Lung (tissue), 11 donors: ENCODE measurements at regions not wholly inside any gene's neighbourhood (a gene's known extent, or its start where the extent isn't known, plus 50 kb on each side); places are given as distances from the start of the nearest gene placed in this dataset.

ENCODE experiments used
- ATAC-seq: fragments of 200-7000 bp; cut with Tn5 transposase; one replicate; pipeline ENCODE4 v1.9.1; 2020; ENCODE audit warnings: moderate number of reproducible peaks; ENCODE audit not compliant: insufficient read depth, low FRiP score
- DNase-seq, 3 donors: peaks; one replicate each; pipeline ENCODE4 v3.0.0-alpha.2; 2013 to 2017
- H3K27ac ChIP-seq, 2 donors: one replicate each; pipeline ENCODE4 v1.5.1; 2013; ENCODE audit warnings: mild to moderate bottlenecking in 2 of 2, moderate library complexity in 2 of 2, control low read depth in 1 of 2, inconsistent platforms in 1 of 2, low read depth in 1 of 2, low read length in 1 of 2
- H3K27me3 ChIP-seq, 3 donors: one replicate each; pipeline ENCODE4 v1.5.1; 2013; ENCODE audit warnings: low read length in 2 of 3; ENCODE audit not compliant: control insufficient read depth in 3 of 3, insufficient read depth in 3 of 3
- H3K36me3 ChIP-seq, 4 donors: one replicate each; pipeline ENCODE4 v1.5.1; 2013; ENCODE audit warnings: low read length in 4 of 4, mild to moderate bottlenecking in 1 of 4, moderate library complexity in 1 of 4; ENCODE audit not compliant: control insufficient read depth in 4 of 4, insufficient read depth in 4 of 4
- H3K4me1 ChIP-seq, 5 donors: one replicate each; pipeline ENCODE4 v1.5.1; 2013; ENCODE audit warnings: low read length in 5 of 5, mild to moderate bottlenecking in 2 of 5, moderate library complexity in 1 of 5; ENCODE audit not compliant: control insufficient read depth in 5 of 5, insufficient read depth in 5 of 5
- H3K4me3 ChIP-seq: one replicate; pipeline ENCODE4 v1.5.1; 2013; ENCODE audit warnings: mild to moderate bottlenecking, control low read depth, moderate library complexity
- H3K9ac ChIP-seq, 2 donors: one replicate each; pipeline ENCODE4 v1.5.1; 2013; ENCODE audit warnings: low read length in 2 of 2, control low read depth in 1 of 2; ENCODE audit not compliant: insufficient read depth in 1 of 2
- H3K9me3 ChIP-seq, 4 donors: one replicate each; pipeline ENCODE4 v1.5.1; 2013; ENCODE audit warnings: low read length in 3 of 4, mild to moderate bottlenecking in 1 of 4, moderate library complexity in 1 of 4; ENCODE audit not compliant: control insufficient read depth in 4 of 4, insufficient read depth in 3 of 4
- WGBS, 2 donors: extraction: QIAGEN DNeasy Blood & Tissue Kit; methylation state at CpG; one replicate each; pipeline ENCODE4 v1.1.7; 2013; 5-methylcytosine and 5-hydroxymethylcytosine counted together
- TF ChIP-seq, protein P1 (sequence below): IDR thresholded peaks from 2 replicates; pipeline ENCODE4 v1.5.1; 2012; ENCODE audit warnings: mild to moderate bottlenecking; ENCODE audit errors: control extremely low read depth, extremely low read depth
- donor health status: control.
- donor health status: control.
- donor health status: Bipolar disorder and iron deficiency.
- donor health status: healthy.
- donor health status: DM: yes; HTN: yes; CAD: no.

DNA sequence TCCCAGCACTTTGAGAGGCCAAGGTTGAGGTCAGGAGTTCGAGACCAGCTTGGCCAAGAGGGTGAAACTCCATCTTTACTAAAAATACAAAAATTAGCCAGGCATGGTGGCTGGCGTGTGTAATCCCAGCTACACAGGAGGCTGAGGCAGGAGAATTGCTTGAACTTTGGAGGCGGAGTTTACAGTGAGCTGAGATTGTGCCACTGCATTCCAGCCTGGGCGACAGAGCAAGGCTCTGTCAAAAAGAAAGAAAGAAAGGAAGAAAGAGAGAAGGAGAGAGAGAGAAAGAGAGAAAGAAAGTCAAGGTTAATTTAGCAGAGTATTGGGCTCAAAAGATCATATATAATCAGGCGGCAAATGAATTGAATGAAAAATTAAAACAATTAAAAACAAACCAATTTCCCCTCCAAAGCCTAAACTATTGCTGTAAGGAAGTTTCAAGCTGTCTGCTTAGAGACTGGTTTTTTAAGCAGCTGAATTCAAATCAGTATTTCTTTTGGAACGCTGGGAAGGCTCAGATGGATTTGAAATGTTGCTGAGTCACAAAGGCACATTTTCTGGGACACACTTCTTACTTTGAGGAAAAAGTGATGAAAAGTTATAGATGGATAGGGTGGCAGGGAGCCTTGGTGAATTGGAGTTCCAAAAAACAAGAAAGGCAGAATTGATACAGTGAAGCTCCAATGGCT lies 81.3 kb upstream of the BHLHE40 start:
- Histone ChIP-seq H3K4me1 (peaks cover 0 to 15% (median 0%) of the 10 kb centered on the region in 5 donors), H3K36me3 (no peaks in the 10 kb centered on the region), H3K27ac (no peak overlapping the region), H3K9me3 (no peaks in the 10 kb centered on the region), H3K9ac (no peak overlapping the region), H3K27me3 (no peaks in the 10 kb centered on the region), H3K4me3 (no peak overlapping the region)
- WGBS, 2 donors = 80 to 88% methylated on average over 6 of the region's 6 CpGs
- DNase-seq (peak in 1 of 3 donors; percentile 37), ATAC-seq (no peak)
- TF ChIP-seq, protein P1, sequence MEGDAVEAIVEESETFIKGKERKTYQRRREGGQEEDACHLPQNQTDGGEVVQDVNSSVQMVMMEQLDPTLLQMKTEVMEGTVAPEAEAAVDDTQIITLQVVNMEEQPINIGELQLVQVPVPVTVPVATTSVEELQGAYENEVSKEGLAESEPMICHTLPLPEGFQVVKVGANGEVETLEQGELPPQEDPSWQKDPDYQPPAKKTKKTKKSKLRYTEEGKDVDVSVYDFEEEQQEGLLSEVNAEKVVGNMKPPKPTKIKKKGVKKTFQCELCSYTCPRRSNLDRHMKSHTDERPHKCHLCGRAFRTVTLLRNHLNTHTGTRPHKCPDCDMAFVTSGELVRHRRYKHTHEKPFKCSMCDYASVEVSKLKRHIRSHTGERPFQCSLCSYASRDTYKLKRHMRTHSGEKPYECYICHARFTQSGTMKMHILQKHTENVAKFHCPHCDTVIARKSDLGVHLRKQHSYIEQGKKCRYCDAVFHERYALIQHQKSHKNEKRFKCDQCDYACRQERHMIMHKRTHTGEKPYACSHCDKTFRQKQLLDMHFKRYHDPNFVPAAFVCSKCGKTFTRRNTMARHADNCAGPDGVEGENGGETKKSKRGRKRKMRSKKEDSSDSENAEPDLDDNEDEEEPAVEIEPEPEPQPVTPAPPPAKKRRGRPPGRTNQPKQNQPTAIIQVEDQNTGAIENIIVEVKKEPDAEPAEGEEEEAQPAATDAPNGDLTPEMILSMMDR = no peak

DNA sequence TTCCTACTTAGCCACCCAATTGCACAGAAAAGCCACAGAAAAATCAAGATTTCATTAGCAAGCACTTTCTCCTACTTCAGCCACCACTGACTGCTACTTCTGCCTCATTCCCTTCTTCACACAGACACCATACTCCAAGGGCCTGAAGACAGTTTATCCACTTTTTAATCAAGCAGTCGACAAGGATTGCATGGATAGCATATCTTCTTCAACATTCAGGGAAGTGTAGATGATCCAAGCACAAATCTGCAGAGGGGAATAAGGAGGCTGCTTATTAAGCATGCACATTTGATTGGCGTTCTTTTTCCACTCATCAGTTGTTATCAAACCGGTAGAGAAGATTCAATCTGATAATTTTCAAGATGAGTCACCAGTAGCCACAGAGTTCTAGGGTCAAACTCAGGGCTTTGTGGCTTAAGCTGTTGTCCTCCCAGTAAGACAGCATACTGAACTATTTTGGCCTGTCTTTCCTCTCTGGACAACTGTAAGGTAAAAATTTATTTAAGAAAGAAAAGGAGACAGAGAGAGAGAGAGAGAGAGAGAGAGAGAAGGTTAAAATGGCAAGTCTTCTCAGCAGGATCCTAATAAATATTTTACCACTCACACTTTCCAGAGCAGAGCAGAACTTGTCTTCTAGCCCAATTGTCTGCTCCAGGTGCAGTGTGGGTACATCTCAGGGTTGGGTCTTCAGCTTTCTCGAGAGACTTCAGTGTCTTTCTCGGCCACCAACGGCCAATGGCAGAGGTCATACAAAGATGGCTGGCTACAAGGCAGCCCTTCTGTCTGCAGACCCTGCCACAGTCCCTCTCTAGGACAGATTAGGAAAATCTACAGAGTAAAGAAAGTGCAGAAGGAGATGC lies 80.6 kb upstream of the BHLHE40 start:
- no peak overlapping the region for H3K9ac ChIP-seq
- H3K9me3 ChIP-seq = no peaks in the 10 kb centered on the region
- no peaks in the 10 kb centered on the region for H3K36me3 ChIP-seq
- H3K4me3 ChIP-seq = no peak overlapping the region
- H3K4me1 ChIP-seq = peaks cover 0 to 15% (median 0%) of the 10 kb centered on the region in 5 donors
- peak overlapping the region in 1 of 2 donors; percentile 59 for H3K27ac ChIP-seq
- no peak for DNase-seq
- H3K27me3 ChIP-seq = no peaks in the 10 kb centered on the region
- no peak for ATAC-seq
- 76 to 90% methylated on average over 6 of the region's 6 CpGs for WGBS, 2 donors
- TF ChIP-seq, protein P1 = no peak

DNA sequence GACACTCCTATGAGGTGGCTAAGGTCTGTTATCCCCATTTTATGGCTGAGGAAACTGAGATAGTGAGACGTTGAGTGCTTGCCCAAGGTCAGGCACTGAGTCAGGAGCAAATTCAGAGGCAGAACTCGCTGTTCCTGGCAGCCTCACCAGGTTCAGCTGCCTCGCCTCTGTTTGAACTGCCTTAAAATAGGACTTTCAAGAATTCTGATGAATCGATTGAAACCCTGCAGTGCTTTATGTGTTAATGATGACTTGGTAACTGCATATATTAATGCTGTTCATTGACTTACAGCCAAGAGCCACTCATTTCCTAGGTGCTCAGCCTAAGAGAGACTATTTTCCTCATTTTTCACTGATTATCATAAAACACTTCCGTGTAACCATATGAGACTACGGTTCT lies 79.5 kb upstream of the BHLHE40 start:
- ATAC-seq (no peak), DNase-seq (no peak)
- H3K4me3 ChIP-seq = no peak overlapping the region
- no peaks in the 10 kb centered on the region for H3K9me3 ChIP-seq
- H3K27me3 ChIP-seq = no peaks in the 10 kb centered on the region
- 63 to 84% methylated on average over 6 of the region's 6 CpGs for WGBS, 2 donors
- TF ChIP-seq, protein P1 = no peak
- peak overlapping the region in 1 of 2 donors; percentile 47 for H3K27ac ChIP-seq
- peaks cover 0 to 16% (median under 1%) of the 10 kb centered on the region in 5 donors for H3K4me1 ChIP-seq
- H3K9ac ChIP-seq = no peak overlapping the region
- no peaks in the 10 kb centered on the region for H3K36me3 ChIP-seq
